GM21825 (cell line): ENCODE measurements at regions not wholly inside any gene's neighbourhood (a gene's known extent, or its start where the extent isn't known, plus 50 kb on each side); places are given as distances from the start of the nearest gene placed in this dataset.

ENCODE experiments used
- ATAC-seq: cut with Tn5 transposase; IDR thresholded peaks from one replicate; pipeline ENCODE4 v1.9.1; 2021; ENCODE audit warnings: mild to moderate bottlenecking, moderate library complexity; ENCODE audit not compliant: unreplicated experiment

DNA sequence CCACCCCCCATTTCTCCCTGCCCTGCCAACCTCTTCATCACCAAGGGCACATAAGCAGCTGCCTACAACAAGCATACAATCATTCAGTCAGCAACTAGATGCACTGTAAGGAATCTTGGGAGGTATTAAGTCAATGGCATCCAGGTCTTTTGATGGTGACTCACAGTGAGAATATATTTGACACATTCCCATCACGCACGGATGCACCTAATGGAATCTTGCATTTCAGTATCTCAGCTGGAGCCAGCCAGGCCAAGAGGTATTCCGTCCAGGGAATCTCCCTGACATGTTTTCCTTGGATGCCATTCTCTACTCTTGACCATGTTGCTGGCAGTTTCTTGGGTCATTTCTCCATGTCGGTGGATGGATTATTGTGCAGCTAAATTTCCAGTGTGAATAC lies 73.9 kb upstream of the CAPRIN2 start:
- no peak for ATAC-seq

DNA sequence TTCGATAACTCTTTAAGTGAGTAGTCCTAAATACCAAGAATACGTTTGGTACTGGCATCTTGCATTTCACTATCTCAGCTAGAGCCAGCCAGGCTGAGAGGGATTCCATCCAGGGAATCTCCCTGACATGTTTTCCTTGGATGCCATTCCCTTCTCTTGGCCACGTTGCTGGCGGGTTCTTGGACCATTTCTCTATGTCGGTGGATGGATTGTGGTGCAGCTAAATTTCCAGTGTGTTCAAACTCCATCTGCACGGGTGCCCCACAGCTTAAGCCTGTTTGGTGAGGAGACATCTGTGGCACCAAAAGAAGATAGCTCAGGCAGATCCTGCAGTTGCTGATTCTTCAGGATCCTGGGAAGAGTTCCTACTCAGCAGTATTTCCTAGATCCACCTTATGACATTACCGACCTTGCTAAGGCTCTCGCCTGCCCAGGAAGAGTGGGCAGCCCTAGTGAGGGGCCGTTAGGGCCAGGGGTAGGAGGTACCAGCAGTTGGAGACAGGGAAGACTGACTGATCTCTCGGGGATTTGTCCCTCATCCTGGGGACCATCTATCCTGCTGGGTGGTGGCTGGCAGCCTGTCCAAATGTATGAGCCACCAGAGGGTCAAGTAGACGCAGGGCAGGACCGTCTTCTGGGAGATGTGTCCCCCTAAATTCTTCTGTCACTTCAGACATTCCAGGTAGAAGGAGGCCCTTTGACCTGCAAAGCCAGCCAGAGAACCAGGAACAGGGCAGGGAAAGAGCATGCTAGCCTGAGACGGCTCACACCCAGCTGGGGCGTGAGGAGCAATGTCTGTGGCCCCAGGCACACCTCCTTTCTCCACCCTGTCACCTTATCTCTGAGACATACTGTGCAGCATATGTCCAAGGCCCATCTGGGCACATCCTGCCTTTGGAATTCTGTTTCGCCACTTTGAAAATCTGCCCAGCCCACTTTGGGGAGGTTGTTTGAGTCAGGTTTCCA lies 72.6 kb upstream of the CAPRIN2 start:
- no peak for ATAC-seq

DNA sequence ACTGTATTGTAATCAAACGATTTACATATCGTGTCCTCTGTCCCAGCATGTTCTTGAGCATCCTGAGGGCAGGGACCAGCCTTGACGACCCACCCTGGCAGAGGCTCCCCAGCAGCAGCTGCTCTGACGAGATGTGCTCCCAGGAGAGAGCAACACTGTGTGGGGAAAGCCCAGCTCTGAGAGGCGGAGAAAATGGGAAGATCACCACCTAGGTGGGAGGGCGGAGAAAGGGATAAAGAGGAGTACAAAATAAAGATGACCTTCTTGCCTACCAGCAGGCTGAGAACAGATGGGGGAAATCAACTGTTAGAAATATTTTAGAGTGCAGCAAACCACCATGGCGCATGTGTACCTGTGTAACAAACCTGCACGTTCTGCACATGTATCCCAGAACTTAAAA lies 71.5 kb upstream of the CAPRIN2 start:
- no peak for ATAC-seq

DNA sequence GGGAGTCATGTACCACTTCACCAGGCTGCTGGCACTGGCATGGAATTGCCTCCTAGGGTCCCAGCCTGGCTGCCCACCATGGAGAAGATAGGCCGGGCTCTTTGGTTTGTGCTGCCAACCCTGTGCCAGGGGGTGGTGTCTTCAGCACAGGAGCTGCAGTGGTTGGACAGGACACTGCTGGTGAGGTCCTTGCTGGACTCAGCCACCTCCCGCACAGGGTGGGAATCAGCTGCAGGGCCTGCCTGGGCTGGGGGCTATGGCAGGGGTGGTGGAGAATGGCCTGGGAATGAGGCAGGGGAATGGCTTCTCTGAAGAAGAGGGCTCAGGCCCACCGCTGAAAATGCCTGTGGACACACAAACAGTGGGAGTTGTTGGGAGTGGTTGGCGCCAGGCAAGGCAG lies 70.6 kb upstream of the CAPRIN2 start:
- no peak for ATAC-seq

DNA sequence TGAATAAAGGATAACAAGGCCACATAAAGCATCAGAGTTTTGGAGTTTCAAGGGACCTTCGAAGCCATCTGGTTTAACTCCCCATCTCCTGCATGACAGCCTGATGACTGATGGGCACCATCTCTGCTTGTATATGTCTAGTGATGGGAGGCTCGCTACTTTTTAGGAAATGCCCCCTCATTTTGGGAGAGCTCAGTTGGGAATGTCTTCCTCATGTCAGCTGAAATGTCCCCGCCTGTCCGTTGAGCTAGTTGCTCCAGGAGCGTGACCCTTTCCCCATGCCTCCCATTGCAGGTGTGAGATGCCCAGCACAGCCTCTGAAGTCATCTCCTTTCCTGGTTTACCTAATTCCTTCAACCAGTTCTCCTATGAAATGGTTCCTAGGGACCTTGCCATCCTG lies 69.6 kb upstream of the CAPRIN2 start:
- no peak for ATAC-seq

DNA sequence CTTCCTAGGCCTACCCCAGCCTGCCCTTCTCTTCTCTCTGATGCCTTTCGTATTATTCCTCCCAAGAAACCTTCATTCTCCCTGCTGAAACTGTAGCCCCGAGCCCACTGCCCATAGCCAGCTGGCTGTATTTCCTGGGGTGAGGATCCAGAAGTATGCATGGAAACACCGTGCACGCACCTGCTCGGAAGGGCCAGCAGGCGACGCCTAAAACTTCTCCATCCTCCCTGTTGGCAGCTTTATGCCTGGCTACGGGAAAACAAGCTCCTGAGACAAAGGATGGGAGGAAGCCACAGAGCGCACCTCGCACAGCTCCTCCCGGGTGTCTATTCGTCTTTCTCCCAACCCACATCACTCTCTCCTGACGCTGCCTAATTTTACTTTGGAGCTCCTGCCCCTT lies 69.0 kb upstream of the CAPRIN2 start:
- ATAC-seq = no peak

DNA sequence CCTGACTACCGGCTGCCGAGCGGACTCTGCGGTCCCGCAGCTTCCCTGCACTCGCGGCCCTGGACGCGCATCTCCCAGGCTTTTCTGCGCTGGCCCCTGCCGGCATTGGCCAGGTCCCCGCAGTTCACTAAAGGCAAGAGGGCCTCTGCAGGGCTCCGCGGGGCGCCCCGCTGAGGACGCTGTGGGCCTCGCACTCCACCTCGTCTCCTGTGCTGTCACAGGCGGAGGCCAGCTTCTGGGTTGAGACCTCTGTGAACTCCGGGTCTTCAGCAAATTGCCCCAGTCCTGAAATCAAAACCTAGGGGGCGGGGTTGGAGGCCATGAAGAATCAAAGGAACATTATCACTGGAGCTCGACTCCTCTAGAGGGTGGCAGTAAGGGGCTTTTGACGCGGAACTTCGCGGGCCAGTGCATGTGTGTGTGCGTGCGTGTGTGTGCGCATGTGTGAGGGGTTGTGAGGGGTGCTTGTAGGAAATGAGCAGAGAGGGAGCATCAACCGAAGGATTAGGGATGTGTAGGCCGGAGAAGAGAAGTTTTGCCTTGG lies 68.5 kb upstream of the CAPRIN2 start:
- ATAC-seq = peak; percentile 49

DNA sequence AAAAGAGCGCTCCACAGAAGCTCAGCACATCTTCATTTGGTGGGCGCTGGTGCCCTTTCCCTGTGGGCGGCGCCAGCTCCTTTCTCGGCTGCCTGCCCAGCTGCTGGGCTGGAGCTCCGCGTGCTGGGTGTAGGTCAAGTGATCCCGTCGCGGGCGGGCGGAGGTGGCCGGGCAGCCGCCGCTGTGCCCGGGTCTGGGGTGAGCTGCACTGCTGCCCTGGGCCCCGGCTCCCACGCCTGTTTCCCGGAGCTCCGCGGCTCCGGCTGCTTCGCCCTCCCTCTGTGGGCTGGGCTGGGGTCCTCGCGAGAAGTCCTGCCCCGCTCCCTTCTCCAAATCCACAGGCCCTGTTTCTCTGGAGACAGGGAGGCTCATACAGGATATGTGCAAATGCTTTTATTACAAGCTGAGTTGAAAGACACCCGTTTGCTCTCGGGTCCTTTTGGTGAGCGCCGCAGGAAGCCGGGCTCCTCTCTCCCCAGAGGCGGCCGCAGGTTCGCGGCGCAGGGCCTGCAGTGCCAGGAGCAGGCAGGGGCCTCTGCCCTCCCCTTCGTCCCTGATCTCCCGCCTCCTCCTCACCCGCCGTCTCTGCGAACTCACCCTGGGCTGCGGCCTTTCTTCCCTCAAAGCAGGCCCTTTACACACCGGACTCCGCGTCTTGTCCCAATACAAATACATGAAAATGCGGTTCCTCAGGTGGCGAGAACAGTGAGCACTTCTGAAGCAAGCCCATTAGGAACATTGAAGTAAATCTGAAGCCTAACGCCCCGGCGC lies 67.8 kb upstream of the CAPRIN2 start:
- peak; percentile 63 for ATAC-seq

DNA sequence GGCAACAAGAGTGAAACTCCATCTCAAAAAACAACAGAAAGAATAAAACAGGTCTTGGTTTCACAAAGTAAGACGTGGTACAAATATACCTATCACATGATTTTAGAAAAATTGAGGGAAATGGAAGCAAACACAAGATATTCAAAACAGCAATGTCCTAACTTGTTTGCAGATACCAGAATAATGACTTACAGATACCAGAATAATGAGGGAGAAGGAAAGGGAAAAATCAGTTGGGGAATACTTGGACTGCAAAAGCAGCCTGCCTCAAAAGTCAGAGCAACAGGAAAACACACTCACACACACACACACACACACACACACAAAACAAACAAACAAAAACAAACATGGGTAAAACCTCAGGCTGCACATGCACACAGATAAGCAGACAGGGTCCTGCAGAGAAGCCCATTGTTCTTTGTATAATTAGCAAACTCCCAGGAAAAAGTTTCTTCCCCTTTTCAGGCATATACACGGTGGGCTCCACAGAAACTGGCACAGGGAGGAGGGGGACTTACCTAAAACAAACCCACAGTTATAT lies 65.7 kb upstream of the CAPRIN2 start:
- no peak for ATAC-seq

DNA sequence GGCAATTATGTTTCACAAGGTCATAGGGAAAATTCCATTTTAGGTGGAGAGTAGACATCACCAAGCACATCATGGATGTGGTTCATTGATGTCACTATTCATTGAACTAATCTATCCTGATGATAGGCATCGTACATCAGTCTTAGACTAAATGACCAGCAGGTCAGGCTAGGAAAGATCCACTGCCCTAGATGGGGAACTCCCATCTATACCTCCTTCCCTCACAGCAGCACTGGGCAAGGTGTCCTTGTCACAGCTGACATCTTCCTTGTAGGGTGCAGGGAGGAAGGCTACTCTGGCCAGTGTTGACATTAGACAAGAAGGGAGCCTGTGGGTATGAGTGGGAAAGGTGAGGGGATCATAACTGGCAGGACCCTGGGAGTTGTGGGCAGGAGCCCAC lies 63.8 kb upstream of the CAPRIN2 start:
- no peak for ATAC-seq

DNA sequence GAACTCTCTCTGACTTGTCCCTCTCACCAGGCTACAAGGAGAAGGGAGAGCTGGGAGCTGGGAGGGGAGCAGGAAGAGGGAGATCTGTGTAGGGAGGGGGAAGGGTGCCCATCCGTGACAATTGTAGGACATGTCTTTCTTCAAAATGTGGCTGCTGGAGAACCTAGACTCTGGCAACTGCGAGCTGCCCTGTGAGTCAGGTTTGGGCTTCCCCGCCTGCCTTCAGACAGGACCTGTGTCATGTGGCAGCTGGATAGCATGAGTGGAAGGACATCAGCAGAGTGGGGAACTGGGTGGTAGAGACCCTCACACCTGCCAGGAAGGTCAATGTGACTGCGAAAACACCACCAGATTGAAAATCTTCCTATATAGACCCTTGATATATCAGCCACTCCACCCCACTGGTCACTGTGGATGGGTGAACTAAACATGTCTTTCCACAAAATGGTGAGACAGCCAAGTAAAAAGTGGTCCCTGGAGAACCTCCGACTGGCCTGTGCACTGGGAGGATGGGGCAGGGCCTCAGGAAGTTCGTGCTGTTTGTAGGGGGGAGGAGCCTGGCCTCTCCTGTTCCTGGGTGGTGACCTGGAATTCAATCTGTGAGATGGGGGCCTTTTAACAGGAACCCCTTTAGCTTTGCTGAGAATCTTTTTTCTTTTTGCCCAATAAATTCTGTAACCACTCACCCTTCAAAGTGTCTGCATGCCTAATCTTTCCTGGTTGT lies 62.2 kb upstream of the CAPRIN2 start:
- no peak for ATAC-seq

DNA sequence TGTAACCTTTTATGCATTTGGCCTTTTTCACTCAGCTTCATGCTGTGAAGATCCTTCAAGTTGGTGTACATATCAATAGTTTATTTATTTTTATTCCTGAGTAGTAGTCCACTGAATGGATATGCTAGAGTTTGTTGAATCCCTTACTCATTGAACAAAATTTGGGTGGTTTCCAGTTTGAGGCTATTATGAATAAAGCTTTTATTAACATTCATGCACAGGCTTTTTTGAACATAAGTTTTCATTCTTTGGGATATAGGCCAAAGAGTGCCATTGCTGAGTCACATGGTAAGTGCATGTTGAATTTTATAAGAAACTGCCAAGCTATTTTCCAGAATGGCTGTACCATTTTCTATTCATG lies 59.5 kb upstream of the CAPRIN2 start:
- no peak for ATAC-seq

DNA sequence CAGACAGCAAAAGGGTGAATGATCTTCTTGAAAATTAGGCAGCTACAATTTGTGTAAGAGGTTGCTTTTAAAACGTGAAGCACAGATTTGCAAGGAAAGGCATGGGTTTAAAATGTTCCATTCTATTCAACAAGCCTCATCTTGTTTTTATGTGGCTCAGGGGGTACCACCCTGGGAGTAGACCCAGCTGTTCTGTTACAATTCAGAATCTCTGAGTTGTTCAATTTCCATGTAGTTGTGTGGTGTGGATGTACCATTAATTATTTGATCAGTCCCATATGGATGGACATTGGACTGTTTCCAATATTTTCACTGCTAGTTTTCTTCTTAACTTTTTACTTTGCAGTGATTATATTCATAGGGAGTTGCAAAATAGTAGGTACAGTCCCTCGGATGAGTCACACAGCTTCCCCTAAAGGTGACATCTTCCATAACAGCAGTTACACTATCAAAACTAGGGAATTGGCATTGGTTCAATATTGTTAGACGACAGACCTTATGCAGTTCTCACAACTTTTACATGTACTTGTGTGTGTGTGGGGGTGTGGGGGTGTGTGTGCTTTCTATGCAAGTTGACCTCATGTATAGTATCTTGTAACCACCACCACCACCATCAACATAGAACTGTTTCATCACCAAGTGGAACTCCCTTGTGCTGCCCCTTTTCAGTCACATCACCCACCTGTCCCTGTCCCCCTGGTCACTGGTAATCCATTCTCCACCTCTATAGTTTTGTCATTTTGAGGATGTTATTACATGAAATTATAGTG lies 59.0 kb upstream of the CAPRIN2 start:
- ATAC-seq = no peak

DNA sequence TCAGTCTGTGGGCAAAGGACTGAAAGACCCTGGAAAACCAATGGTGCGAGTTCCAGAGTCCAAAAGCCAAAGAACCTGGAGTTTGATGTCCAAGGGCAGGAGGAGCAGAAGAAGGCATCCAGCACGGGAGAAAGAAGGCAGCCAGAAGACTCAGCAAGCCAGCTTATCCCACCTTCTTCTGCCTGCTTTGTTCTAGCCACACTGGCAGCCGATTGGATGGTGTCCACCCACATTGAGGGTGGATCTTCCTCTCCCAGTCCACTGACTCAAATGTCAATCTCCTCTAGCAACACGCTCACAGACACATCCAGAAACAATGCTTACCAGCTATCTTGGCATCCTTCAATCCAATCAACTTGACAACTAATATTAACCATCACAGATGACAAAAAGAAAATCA lies 57.2 kb upstream of the CAPRIN2 start:
- no peak for ATAC-seq

DNA sequence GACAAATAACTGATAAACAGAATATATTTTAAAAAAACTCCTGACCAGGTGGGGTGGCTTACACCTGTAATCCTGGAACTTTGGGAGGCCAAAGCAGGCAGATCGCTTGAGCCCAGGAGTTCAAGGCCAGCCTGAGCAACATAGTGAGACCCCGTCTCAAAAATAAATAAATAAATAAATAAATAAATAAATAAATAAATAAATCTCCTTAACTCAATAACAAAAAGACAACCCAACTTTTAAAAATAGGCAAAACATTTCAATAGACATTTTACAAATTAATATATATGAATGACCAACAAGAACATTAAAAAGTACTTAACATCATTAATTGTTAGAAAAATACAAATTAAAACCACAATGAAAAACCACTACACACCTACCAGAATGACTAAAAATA lies 56.2 kb upstream of the CAPRIN2 start:
- no peak for ATAC-seq

DNA sequence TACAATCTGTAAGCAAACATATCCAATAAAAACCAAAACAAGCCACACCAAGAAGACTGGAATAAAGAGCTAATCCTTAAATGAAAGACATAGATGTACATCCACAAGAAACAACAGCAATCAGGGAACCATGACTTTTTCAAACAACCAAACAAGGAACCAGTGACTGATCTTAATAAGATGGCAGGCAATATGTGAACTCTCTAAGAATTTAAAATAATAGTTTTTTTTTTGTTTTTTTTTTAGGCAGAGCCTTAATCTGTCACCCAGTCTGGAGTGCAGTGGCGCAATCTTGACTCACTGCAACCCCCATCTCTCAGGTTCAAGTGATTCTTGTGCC lies 52.9 kb upstream of the CAPRIN2 start:
- no peak for ATAC-seq

DNA sequence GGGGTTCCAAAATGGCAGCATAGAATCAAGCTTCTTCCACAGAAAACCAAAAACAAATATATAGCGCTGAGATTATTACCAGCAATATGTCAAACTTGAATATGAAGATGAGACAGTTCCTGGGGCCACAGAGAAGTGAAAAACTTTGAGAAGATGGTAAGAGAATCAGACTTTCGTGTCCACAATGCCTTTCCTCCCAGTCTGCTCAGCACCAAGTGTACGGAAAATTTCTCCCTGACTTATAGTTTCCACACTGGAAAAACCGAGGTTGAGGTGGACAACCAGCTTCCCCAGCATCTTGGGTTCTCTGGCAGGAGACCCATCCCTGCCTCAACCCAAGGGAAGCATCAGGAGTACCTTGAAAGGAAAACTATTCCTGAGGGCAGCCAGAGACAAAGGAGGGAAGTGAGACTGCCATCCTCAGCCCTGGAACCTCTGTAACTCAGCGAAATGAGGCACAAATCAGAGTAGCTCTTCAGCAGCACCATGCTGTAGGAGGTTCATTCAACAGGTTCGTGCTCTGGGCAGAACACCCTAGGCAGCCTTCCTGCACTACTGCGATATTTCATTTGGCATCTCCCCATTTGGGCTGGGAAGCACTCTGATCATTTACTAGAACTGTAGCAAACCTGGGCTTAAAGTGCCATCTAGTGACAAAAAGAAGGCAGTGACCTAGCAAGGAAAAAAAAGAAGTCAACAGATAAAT lies 52.4 kb upstream of the CAPRIN2 start:
- peak; percentile 67 for ATAC-seq

DNA sequence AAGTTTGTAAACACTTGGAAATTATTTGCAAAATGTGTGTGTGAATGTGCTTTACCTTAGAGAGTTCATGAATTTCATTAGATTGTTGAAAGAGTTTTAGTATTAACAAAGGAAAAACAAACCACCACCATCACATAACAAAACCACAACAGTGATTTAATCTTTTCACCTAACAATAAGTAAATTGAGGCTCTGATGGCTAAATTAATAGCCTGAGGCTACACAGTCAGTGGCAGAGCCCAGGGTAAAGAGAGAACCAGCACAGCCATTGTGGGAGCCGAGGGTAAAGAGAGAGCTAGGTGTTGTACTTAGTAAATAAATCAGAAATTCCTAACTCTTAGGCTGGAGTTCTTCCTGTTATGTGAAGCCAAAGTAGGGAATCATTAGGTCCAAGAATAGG lies 51.2 kb upstream of the CAPRIN2 start:
- no peak for ATAC-seq
